Heart left ventricle (tissue), 16 donors: ENCODE measurements at regions not wholly inside any gene's neighbourhood (a gene's known extent, or its start where the extent isn't known, plus 50 kb on each side); places are given as distances from the start of the nearest gene placed in this dataset.
"Not testable (repeated sequence)": the region's sequence is repeated elsewhere in the genome, so short reads cannot be mapped to it uniquely, and the experiment has no call there.

Source experiments
- ATAC-seq, 4 donors: fragments of 200-7000 bp; cut with Tn5 transposase; one replicate each; pipeline ENCODE4 v1.9.1; 2020 to 2022; ENCODE audit warnings: moderate library complexity in 4 of 4, mild to moderate bottlenecking in 3 of 4, moderate number of reproducible peaks in 1 of 4
- DNase-seq, 5 donors: peaks; one replicate each; pipeline ENCODE4 v3.0.0-alpha.2; 2020
- H3K27ac ChIP-seq, 12 donors: fragments of 200-600 bp; sonication (generic) in 4 of 12; one replicate each; pipeline versions ENCODE4 v1.5.0 to v1.8.0; 2016 to 2022; ENCODE audit warnings: mild to moderate bottlenecking in 2 of 12
- H3K27me3 ChIP-seq, 9 donors: fragments of 200-600 bp; sonication (generic) in 2 of 9; one replicate each; pipeline versions ENCODE4 v1.5.1 to v1.8.0; 2016 to 2022; ENCODE audit warnings: mild to moderate bottlenecking in 3 of 9
- H3K36me3 ChIP-seq, 9 donors: fragments of 200-600 bp; sonication (generic) in 2 of 9; one replicate each; pipeline versions ENCODE4 v1.5.0 to v1.8.0; 2018 to 2022; ENCODE audit warnings: mild to moderate bottlenecking in 2 of 9
- H3K4me1 ChIP-seq, 12 donors: fragments of 200-600 bp; sonication (generic) in 4 of 12; one replicate each; pipeline versions ENCODE4 v1.5.0 to v1.8.0; 2016 to 2022; ENCODE audit warnings: mild to moderate bottlenecking in 3 of 12
- H3K4me3 ChIP-seq, 12 donors: fragments of 200-600 bp; sonication (generic) in 4 of 12; one replicate each; pipeline versions ENCODE4 v1.5.0 to v1.8.0; 2017 to 2022; ENCODE audit warnings: mild to moderate bottlenecking in 9 of 12, moderate library complexity in 4 of 12
- H3K9me3 ChIP-seq, 12 donors: fragments of 200-600 bp; sonication (generic) in 4 of 12; one replicate each; pipeline versions ENCODE4 v1.5.0 to v1.8.0; 2016 to 2022; ENCODE audit warnings: mild to moderate bottlenecking in 1 of 12
- WGBS, 4 donors: extraction: QIAGEN DNeasy Blood & Tissue Kit in 2 of 4; methylation state at CpG; one replicate each; pipeline versions ENCODE4 v1.1.5 to v1.1.7; 2013 to 2018; 5-methylcytosine and 5-hydroxymethylcytosine counted together
- intact Hi-C, 10 donors: fragments of 100-400 bp; cut with DNase I; formaldehyde crosslinking; loops; one replicate each; pipeline versions ENCODE4 v1.11.1 to v1.14.2; 2022
- donor health status: ischemic (EF 13 %, LVEDD 7.1; RV severe dilation, severe dysfunction).
- donor health status: healthy with polysubstance abuse.
- donor health status: DM: no; HTN: yes; CAD: no.
- donor health status: DM: no; HTN: no; CAD: no.
- donor health status: ischemic (EF 25% LVEDD 6.9; RV normal size, moderate dysfunction).
- donor health status: ischemic (EF 25% LVEDD 5.7; RV mildly dilated, moderate dysfunction).
- donor health status: healthy.
- donor health status: DM: yes; HTN: yes; CAD: no.
- donor health status: ischemic (EF 35%, LVEDD 5.7; RV mildly dilated, moderate dysfunction).
- donor health status: nonischemic (EF 11% LVEDD 7.7; RV severe dilation, severe dysfunction).
- donor health status: DM: yes; HTN: yes; CAD: no.
- donor health status: PGD.
- donor health status: ischemic (EF 29% LVEDD 5.4; RV normal size, mild dysfunction).
- donor health status: nonischemic (EF 23%, LVEDD 6.1; RV moderate dilation, normal function).

DNA sequence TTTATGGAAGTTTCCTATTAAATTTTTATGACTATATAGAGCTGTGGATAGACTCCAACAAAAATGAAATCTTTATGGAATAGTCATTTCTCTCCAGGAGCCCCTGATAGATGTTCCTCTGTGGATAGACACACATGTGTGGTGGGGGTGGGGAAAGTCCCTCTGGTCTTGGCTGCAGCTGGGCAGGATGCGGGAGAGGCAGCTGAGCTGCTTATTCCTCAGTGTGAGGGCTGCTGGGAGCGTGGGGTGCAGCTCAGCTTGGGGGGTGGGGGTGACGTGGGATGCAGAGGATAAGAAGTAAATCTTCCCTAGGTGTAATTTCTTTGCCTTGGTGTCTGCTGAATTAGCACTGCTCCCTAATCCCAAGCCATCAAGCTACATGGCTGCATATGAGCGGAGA lies 192.8 kb upstream of the PLGLB2 start:
- H3K4me3 ChIP-seq, H3K4me1 ChIP-seq, H3K27ac ChIP-seq, H3K36me3 ChIP-seq, intact Hi-C loops, ATAC-seq, H3K27me3 ChIP-seq, H3K9me3 ChIP-seq, DNase-seq: not testable (repeated sequence)
- 49% methylated on average over 3 of the region's 4 CpGs; no CpG with 5 or more reads in 3 of the 4 donors for WGBS, 4 donors

- H3K27me3 ChIP-seq, intact Hi-C loops, H3K36me3 ChIP-seq, H3K9me3 ChIP-seq, H3K27ac ChIP-seq, H3K4me1 ChIP-seq, DNase-seq, H3K4me3 ChIP-seq, ATAC-seq: not testable (repeated sequence)
- WGBS, 4 donors, result 80 to 100% (median 95%) methylated on average over 1 to 3 of the region's 5 CpGs; no CpG with 5 or more reads in 1 of the 4 donors
These were observed 188.9 kb upstream of the PLGLB2 start for GRCh38 chr2:87559001-87559400.

DNA sequence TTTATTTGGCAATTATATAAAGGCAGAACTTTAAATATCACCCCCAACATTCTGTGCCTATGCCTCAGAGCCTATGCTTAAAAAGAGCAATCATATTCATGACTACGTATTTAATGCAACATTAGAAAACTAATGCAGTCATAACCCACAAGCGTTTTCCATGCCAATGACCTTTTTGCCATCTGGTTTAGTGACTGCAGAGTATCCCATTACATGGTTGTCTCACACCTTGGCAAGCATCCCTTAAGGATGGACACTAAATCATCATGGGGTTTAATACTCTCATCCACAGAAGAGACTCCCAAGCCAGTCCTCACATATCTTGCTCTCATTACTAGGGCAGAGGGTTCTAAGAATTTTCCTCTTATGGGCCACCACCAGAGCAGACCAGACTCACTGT lies 188.2 kb upstream of the PLGLB2 start:
- H3K36me3 ChIP-seq, intact Hi-C loops, H3K9me3 ChIP-seq, H3K27me3 ChIP-seq, H3K27ac ChIP-seq, H3K4me1 ChIP-seq, H3K4me3 ChIP-seq, DNase-seq, ATAC-seq: not testable (repeated sequence)
- 86 to 100% (median 93%) methylated on average over 1 to 2 of the region's 2 CpGs for WGBS, 4 donors

DNA sequence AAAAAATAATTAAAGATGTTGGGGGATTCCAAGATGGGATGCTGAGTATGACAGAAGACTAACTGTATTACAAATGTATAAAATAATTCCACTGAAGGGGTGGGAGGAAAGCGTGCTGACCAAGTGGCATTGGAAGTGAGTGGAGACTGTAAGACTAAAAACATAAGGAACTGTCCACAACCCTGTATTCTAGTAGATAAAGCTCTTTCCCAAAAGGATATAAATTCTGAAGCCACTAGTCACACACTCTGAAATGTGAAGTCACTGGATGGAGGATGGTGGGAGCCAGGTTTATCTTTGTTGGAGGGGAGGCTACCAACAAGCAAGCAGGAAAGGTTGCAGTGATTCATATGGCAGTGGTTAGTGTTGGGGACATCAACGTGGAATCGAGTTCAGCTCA lies 182.8 kb upstream of the PLGLB2 start:
- WGBS, 4 donors, result 96 to 100% (median 98%) methylated on average over 1 to 3 of the region's 3 CpGs
- H3K27ac ChIP-seq, intact Hi-C loops, ATAC-seq, H3K9me3 ChIP-seq, H3K4me1 ChIP-seq, H3K4me3 ChIP-seq, DNase-seq, H3K27me3 ChIP-seq, H3K36me3 ChIP-seq: not testable (repeated sequence)

DNA sequence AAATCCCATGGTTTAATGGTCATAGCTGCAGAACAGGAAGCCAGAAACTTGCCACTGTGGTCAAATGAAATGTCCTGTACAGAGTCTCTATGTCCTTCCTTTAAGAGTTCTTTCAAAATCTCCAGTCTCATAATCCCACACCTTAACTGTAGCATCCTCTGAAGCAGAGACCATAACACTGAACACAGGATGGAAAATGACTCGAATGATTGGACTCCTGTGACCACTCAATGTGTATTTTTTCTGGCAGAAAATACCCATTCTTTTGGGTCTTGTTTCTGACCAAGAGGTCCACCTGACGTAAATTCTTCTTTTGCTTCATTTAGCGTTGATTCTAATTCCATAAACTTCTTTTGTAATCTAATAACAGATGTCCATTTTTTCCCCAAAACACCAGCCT lies 181.4 kb upstream of the PLGLB2 start:
- H3K27me3 ChIP-seq, H3K4me1 ChIP-seq, H3K36me3 ChIP-seq, intact Hi-C loops, H3K9me3 ChIP-seq, DNase-seq, H3K4me3 ChIP-seq, ATAC-seq, H3K27ac ChIP-seq: not testable (repeated sequence)
- WGBS, 4 donors, result 89 to 97% (median 92%) methylated on average over 3 of the region's 3 CpGs

DNA sequence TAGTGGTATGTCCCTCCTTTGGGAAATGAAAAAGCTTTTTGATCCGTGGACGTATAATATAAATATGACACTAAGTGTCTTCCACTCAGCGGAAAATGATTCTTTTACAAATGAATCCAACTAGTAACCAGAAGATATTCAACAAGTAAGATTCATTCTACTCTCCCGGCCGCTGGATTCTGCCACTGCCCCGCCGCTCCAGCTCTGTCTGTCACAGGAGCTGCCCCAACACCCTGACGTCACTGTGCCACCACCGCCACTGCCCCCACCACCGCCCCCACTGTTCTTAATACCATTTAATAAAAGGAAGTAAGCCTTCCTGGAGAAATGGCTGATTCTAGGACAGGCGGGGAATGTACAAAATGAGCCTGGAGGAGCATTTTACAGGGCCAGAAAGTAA lies 180.8 kb upstream of the PLGLB2 start:
- intact Hi-C loops, H3K9me3 ChIP-seq, H3K27ac ChIP-seq, ATAC-seq, DNase-seq, H3K27me3 ChIP-seq, H3K4me1 ChIP-seq, H3K4me3 ChIP-seq, H3K36me3 ChIP-seq: not testable (repeated sequence)
- 92 to 94% (median 93%) methylated on average over 8 to 10 of the region's 11 CpGs for WGBS, 4 donors

GRCh38 chr2:87567912-87568311 lies 180.0 kb upstream of the PLGLB2 start:
- H3K36me3 ChIP-seq, H3K27me3 ChIP-seq, DNase-seq, H3K4me3 ChIP-seq, ATAC-seq, intact Hi-C loops, H3K4me1 ChIP-seq, H3K27ac ChIP-seq, H3K9me3 ChIP-seq: not testable (repeated sequence)
- 76 to 92% (median 88%) methylated on average over 2 of the region's 3 CpGs; no CpG with 5 or more reads in 1 of the 4 donors for WGBS, 4 donors

GRCh38 chr2:87568554-87569278 lies 179.2 kb upstream of the PLGLB2 start:
- H3K4me3 ChIP-seq, DNase-seq, H3K36me3 ChIP-seq, H3K27ac ChIP-seq, H3K4me1 ChIP-seq, intact Hi-C loops, H3K9me3 ChIP-seq, H3K27me3 ChIP-seq: not testable (repeated sequence)
- ATAC-seq, result peak in 1 of 4 donors; percentile 48
- 79 to 91% (median 86%) methylated on average over 7 to 8 of the region's 10 CpGs for WGBS, 4 donors

- ATAC-seq, H3K4me3 ChIP-seq, H3K9me3 ChIP-seq, intact Hi-C loops, H3K27me3 ChIP-seq, DNase-seq, H3K4me1 ChIP-seq, H3K36me3 ChIP-seq, H3K27ac ChIP-seq: not testable (repeated sequence)
- WGBS, 4 donors, result 87 to 92% (median 91%) methylated on average over 4 to 10 of the region's 11 CpGs
These were observed 178.0 kb upstream of the PLGLB2 start for GRCh38 chr2:87569689-87570397.

DNA sequence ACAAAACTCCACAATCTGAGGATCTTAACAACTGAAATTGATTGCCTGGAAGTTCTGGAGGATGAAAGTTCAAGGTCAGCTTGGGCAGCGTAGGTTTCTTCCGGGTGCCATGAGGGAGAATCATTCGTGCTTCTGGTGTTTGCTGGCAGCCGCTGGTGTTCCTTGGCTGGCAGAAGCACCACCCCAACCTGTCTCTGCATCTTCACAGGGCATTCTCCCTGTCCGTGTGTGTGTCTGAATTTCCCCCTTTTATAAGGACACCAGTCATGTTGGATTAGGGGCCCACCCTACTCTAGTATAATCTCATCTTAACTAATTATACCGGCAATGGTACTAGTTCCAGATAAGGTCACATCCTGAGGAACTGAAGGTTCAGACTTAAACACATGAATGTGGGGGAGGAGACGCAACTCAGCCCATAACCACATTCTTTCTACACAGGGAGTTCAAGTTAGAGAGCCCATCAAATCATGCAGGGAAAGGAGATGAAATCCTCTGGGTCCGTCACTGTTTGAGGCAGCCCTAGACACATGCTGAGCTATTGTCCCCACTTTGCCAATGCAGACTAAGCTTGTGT lies 175.9 kb upstream of the PLGLB2 start:
- H3K27me3 ChIP-seq, ATAC-seq, DNase-seq, intact Hi-C loops, H3K27ac ChIP-seq, H3K9me3 ChIP-seq, H3K4me3 ChIP-seq, H3K36me3 ChIP-seq, H3K4me1 ChIP-seq: not testable (repeated sequence)
- 99 to 100% methylated on average over 3 of the region's 8 CpGs; no CpG with 5 or more reads in 2 of the 4 donors for WGBS, 4 donors

- intact Hi-C loops, H3K27me3 ChIP-seq, H3K36me3 ChIP-seq, H3K9me3 ChIP-seq, H3K27ac ChIP-seq, H3K4me1 ChIP-seq, H3K4me3 ChIP-seq, ATAC-seq: not testable (repeated sequence)
- WGBS, 4 donors, result 82 to 87% methylated on average over 5 to 7 of the region's 12 CpGs; no CpG with 5 or more reads in 2 of the 4 donors
- DNase-seq, result peak in 1 of 5 donors; percentile 54
These were observed 175.0 kb upstream of the PLGLB2 start for GRCh38 chr2:87572906-87573305.
